Activated T-helper 1 cell treated with Interleukin-2 at 50 U/mL for 16 hours (primary cell): ENCODE measurements at regions not wholly inside any gene's neighbourhood (a gene's known extent, or its start where the extent isn't known, plus 50 kb on each side); places are given as distances from the start of the nearest gene placed in this dataset.

Experiments
- DNase-seq: peaks from one replicate; pipeline ENCODE4 v3.0.0-alpha.2; 2020; ENCODE audit warnings: low read depth

DNA sequence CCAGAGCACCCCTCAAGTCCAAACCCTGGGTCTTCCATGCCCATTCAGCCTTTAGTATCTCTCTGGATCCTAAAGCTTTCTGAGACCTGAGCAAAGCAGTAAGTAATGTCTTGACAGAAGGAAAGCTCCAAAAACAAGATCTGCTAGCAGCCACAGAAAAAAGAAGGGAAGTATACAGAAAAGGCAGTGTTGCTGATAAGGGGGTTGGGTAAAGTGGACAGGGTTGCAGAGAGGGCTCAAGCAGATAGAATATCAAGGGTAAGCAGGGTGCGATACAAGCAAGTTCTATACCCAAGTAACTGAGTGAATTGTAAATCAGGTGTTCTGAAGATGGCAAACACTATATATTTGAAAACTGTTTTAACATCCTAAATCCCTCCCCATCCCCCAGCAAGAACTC is 113.4 kb upstream of the CARMIL1 start:
- DNase-seq, result no peak

DNA sequence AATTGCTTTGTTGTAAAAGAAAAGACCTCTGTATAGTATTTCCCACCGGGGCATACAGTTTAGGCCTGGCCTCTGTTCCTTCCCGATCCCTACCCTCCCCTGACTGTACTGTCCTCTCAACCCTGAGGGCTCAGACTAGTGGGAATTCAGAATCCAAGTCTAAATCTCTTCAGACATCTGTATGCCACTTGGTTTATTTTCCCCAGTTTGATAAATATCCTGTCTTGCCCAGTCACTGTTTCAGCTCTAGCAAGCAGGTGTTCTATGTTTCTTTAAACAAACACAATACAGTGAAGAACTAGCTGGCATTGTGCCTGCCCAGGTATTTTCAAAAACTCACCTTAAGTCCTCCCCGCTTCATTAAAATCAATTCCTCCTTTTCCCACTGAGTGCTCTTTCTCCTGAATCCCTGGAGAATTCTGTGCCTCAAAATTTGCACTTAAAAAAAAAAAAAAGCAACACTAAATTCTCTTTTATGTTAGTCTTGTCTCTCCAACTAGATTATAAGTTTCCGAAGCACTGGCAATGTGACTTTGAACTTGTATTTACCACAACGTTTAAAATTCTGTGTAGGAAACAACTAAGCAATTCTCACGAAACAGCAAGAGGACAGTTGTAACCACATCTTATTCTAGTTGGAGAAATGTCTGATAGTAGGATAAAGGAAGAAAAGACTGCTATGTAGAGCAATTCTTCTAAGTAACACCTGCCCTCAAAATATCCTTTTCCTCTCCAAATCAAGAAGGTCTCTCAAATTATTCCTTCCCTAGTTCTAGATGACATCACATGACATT is 112.0 kb upstream of the CARMIL1 start:
- DNase-seq, result no peak

GRCh38 chr6:25167961-25168360 is 111.2 kb upstream of the CARMIL1 start:
- DNase-seq, result no peak

GRCh38 chr6:25168637-25169036 is 110.5 kb upstream of the CARMIL1 start:
- DNase-seq, result no peak

DNA sequence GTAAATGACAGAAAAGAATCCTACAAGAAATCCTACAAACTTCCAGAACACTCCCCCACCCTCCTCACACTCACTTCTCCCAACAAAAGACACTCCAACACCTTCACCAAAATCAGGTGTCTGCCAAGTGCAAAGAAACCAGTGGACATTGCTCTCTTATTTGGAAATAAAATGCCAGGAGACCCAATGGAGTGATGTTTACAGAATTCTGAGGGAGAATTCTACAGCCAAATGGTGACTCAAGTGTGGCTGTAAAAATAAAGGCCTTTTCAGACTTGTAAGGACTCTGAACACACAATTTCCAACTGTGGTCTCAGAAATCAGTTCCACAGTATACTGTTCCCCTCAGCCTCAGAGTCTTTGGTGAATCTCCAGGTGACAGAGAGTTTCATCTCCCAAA is 109.6 kb upstream of the CARMIL1 start:
- DNase-seq, result no peak

DNA sequence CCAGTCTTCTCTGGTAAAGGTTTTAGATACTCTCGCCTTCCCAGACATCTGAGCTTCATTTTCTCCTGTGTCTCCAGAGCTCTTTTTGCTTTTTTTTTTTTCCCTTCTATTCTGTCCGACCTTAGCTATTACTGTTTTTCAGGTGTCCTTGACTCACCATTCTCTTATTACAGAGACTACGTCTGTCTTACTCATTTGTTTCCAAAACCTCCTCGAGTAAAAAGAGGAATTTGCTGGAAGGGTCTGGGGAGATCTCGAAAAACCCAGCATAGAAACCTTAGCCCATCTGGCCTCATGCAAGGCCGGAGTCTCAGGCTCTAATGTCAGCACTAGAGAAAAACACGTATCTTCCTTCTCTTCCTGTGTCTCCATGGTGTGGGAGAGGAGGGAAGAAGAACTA is 109.2 kb upstream of the CARMIL1 start:
- DNase-seq, result no peak

DNA sequence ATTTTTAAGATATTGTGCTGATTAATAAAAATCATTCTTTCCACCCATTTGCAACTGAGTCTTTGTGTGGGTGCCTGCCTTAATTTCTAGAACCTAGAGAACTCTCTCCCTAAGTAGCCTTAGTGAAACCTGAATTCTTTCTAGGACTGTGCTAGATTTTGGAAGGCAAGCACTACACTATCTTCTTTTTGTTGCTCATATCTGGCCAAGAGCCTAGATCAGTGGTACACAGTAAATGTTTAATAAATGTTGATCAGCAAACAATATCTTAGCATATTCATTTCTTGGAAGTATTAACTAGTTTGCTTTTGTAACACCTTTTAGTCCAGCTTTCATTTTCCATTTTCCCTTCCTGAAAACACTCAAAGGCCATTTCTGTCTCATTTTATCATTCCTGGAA is 108.5 kb upstream of the CARMIL1 start:
- no peak for DNase-seq

- DNase-seq, result no peak
Measured at GRCh38 chr6:25171301-25171700, 107.9 kb upstream of the CARMIL1 start.

DNA sequence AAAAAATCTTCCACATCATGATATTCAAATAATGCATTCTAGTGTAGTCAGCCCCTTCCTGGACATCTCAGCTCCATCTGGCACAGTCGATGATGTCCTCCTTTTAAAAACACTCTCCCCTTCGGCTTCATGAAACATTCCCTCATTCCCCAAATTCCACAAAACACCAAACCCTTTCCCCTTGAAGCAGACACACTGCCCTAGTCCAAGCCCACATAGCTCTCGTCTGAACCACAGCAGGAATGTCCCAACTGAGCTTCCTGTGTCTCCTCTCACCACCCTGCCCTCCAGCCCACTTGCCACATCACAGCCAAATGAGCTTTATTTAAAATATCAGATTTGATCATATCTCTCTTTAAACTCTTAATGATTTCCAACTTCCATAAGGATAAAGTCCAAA is 106.4 kb upstream of the CARMIL1 start:
- DNase-seq, result no peak

DNA sequence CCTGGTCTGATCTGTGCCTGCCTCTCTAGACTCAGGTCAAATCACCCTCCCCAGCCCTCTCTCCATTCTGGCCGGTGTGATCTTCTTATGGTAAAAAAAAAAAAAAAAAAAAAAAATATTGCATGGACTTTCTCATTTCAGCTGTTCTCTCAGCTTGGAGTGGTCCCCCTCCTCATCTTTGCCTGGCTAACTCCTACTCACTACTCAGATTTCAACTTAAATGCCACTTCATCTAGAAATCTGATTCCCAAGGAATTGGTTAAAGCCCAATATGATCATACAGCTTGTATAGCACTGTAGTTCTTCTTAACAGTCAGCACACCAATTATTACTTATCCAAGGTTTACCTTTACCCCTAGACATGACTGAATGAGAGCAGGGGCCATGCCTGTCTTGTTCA is 105.9 kb upstream of the CARMIL1 start:
- no peak for DNase-seq

DNA sequence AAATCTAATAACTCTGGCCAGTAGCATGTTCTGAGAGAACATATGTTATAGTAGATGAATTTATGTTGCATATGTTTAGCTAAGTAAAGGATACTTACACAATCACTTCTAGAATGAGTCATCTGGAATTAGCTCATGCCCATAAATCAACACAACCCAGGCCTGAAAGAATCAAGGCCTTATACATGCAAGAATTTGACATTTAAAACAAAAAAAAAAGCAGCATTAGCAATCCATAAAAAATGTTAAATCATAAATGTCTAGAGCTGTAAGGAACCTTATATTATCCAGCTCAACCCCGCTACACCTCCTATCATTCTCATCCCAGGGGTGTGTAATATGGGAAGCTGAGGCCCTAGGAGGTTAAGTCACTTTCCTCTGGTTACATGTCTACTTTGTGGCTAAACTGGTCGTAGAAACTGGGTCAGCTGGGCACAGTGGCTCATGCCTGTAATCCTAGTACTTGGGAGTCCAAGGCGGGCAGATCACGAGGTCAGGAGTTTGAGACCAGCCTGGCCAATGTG is 105.2 kb upstream of the CARMIL1 start:
- no peak for DNase-seq

- DNase-seq, result no peak
Measured at GRCh38 chr6:25174678-25175077, 104.5 kb upstream of the CARMIL1 start.

DNA sequence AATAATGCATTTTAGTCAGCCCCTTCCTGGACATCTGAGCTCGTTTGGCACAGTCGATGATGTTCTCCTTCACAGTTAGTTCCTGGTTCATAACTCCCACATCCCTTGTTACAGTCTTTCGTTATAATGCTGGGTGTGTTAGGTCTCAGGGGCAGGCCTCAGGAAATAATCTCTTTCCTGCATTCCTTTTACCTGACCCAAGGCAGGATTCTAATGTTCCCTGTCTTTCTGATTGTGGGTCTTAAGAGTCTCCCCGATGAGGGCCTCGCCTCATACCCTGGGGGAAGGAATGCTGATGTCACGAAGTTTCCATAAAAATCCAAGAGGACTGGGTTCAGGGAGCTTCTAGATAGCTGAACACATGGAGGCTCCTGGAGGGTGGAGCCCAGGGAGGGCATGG is 104.0 kb upstream of the CARMIL1 start:
- DNase-seq, result no peak

DNA sequence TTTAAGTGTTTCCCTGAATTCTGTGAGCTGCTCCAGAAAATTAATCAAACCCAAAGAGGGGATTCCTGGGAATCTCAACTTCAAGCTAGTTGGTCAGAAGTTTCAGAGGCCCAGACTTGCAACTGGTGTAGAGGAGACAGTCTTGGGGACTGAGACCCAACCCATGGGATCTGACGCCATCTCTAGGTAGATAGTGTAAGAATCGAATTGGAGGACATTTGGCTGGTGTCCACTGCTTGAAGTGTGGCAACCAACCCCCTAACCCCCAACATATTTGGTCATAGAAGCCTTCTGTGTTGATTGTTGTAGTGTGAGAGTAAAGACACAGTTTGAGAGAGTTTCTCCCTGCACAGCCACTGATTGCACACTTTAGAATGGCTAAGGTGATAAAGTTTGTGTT is 103.5 kb upstream of the CARMIL1 start:
- no peak for DNase-seq

DNA sequence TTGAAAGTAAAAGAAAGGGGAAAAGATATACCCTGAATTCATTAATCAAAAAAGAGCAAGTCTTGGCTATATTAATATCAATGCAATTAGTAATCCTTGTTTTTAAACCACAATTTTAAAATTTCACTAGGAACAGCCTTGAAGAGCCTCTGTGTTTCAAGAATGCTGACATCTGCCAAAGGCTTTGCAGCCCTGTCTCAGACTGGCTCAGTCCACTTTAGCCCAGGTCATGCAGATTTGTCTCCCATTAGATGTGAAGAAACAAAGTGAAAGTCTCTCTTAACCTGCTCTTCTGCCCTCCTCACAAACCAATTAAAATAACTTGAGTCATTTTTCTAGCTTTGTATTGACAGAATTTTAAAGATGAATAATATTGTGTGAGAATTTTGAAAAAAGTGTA is 102.7 kb upstream of the CARMIL1 start:
- DNase-seq, result no peak

DNA sequence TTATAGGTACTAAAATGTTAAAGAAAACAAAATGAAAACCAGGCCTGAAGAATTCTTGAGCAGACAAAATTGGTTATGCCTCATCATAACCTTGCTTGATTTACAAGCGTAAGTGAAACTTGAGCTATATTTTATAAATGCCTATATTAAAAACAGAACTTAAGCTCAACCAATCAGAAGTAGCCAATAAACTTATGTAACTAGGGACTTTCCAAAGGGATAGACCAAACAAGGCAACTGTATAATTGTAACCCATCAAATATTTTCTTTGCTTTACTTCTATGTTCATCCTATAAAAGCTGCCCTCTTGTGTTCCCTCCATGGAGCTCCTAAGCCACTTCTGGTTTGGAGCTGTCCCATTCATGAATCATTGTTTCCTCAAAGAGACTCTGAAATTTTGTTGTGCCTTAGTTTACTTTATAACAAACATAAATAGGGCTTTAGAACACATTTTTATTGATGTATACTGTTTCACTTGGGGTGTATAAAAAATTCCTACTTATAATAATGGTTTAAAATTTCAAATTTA is 101.6 kb upstream of the CARMIL1 start:
- DNase-seq, result no peak

DNA sequence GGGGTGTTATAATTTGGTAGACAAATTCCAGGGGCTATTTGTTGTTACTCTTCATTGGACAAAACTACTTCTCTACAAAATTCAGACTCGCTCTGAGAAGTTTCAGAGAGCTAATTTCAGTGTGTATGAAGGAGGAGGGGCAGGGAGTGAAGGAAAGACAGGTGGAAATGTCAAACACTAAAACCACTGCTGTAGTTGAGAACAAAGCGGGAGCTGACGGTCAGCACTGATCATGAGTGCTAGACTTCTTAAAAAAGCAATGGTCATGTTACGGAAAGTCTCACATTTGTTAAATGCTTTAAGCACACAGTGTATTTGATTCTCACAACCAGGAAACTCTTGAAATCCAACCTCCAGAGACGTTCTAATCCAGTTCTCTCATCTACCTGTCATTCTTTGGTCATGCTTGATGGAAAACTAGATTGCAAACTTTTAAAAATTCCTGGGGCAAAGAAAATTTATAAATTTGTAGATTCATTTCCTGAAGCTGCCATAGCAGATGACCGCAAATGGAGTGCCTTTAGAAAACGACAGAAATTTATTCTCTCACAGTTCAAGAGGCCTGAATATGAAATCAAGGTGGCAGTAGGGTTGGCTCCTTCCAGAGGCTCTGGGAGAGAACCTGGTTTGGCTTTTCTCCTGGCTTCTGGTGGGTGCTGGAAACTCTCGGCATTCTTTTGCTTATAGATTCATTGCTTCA is 100.7 kb upstream of the CARMIL1 start:
- no peak for DNase-seq

DNA sequence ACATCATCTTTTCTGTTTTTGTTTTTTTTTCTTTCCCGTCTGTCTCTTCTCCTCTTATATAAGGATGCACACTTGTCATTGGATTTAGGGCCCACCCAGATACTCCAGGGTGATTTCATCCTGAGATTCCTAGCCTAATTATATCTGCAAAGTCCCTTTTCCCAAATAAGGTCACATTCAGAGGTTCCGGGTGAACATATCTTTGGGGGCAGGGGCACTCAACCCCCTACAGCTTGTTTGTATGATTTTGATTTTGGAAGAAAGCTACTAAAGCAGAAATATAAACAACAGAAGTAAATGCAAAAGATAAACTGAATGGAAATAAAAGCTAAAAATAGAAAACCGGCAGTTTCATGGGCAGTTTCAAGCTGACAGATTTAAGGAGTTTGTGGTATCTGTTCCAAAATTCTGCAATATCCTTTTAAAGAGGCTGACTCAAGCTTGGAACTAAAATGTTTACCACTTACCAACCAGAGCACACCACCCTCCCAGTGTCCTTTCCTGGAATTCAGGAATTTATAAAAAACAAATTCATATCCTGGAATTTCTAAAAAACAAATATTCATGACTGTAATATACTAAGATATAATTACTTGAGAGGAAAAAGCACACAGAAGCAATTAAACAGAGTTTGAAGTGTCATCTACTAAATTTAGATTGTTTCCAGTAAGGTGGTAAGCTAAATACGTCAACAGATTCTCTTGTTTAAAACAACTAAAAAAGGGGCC is 100.0 kb upstream of the CARMIL1 start:
- DNase-seq, result no peak

DNA sequence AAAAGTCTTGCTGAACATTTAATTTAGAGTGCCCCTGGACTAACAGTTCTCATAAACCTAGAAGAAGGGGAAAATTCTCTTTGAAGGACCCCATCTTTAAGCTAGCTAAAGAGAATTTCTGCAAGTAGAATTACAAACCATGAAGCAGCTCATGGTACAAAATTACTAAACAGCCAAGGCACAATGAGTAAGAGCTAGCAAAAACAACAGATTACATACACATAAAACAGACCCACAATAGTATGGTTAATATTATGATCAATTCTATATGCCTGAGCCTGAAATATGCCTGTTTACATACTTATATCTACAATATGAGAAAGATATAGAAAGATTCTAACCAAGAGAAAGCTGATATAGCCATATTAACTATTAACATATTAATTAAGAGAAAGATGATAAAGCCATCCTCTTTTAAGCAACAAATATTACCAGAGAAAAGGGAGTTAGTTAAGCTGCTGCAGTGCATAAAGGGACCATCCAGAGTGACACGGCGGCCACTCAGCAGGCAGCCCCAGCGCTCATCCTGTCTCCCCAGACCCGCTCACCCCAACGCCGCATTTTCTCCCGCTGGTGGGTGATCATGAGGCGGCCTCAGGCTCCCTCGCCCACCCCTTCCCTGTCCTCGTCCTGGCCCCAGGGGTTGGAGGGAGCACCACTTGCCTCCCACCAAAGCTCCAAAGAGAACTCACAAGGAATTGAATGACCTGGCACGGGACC is 98.4 kb upstream of the CARMIL1 start:
- DNase-seq, result no peak

DNA sequence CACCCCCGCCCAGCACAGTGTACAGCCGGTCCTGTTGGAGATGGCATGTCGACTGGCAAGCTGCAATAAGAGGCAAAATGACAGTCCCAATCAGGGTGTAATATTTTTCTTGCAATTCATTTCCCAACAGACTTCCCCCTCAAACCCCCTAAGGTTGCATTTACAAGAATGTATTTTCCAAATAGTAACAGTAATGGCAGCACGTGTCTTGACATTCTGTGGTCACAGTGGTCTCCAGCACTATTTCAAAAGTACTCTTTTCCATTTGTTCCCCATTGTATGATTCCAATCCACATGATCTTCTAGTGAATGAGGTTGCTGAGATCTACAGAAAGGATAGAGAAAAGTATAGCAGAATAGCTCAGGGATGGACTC is 97.8 kb upstream of the CARMIL1 start:
- DNase-seq, result no peak

DNA sequence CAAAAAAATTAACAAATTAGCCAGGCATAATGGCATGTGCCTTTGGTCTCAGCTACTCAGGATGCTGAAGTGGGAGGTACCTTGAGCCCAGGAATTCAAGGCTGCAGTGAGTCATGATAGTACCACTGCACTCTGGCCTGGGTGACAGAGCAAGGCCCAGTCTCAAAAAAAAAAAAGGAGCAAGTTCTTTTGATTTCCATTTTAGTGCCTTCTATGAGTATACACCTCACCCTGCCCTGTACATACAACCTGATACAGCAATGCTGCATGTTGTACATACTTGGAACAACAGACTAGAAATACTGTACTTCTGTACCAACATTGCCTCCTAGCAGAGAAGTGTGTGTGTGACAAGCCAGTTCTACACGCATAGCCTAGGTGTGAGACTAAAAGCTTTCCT is 97.3 kb upstream of the CARMIL1 start:
- DNase-seq, result no peak

DNA sequence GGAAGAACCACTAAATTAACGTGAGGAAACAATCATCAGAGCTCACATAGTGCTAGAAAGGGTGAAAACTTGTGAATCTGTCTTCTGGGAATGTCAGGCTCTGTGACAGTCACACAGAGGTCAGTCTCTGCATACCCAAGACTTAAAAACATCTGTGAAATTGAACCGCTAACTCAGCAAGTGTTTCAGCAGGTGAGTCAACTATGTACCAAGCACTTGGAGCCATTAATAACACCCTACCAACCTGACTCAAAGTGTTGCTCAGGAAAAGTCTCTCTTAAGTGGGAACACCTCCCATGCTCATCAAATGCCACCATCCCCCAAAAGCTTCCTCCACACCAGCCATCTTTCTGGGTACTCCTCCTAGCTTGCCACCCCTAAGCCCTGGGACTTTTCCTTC is 92.3 kb upstream of the CARMIL1 start:
- DNase-seq, result no peak
